HG03159 (cell line): ENCODE measurements at regions not wholly inside any gene's neighbourhood (a gene's known extent, or its start where the extent isn't known, plus 50 kb on each side); places are given as distances from the start of the nearest gene placed in this dataset.
"Not testable (repeated sequence)": the region's sequence is repeated elsewhere in the genome, so short reads cannot be mapped to it uniquely, and the experiment has no call there.

Experiments
- ATAC-seq: cut with Tn5 transposase; IDR thresholded peaks from one replicate; pipeline ENCODE4 v1.9.1; 2021; ENCODE audit warnings: mild to moderate bottlenecking, moderate library complexity; ENCODE audit not compliant: unreplicated experiment

DNA sequence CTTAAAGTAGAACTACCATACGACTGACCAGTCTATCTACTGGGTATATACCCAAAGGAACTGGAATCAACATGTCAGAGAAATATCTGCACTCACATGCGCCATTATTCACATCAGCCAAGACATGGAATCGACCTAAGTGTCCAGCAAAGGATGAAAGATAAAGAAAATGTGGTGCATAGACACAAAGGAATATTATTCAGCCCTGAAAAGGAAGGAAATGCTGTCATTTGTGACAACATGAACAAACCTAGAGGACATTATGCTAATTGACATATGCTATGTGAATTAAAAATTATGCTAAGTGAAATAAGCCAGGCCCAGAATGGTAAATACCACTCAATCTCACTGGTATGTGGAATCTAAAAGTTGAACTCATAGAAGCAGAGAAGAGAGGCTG, 123.7 kb downstream of the KLF6 start:
- no peak for ATAC-seq

GRCh38 chr10:3660753-3661152, 124.3 kb downstream of the KLF6 start:
- ATAC-seq = no peak

GRCh38 chr10:3659203-3659917, 125.6 kb downstream of the KLF6 start:
- ATAC-seq = no peak

- no peak for ATAC-seq
Observed at GRCh38 chr10:3658766-3659165, 126.2 kb downstream of the KLF6 start.

- ATAC-seq = no peak
Observed at GRCh38 chr10:3656214-3656613, 128.8 kb downstream of the KLF6 start.

- ATAC-seq = no peak
Observed at GRCh38 chr10:3655528-3655927, 129.5 kb downstream of the KLF6 start.

DNA sequence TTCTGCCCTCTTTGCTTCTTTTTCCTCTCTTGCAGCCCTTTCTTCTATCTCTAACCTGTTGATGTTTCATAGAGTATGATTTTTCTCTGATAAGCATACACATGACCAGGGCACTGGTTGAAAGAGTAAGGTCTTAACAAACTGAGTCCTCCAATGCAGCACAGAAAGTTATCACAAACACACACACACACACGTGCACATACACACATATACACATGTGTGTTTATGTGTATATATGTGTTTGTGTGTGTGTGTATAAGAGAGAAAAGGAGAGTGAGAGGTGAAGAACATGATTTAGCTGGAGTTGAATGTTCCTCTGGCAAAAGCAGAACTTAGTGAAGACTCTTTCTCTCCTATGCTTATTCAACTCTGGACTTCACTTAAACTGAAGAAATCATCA, 130.0 kb downstream of the KLF6 start:
- no peak for ATAC-seq

GRCh38 chr10:3654496-3654895, 130.5 kb downstream of the KLF6 start:
- no peak for ATAC-seq

- ATAC-seq = not testable (repeated sequence)
Observed at GRCh38 chr10:3653303-3653702, 131.7 kb downstream of the KLF6 start.

DNA sequence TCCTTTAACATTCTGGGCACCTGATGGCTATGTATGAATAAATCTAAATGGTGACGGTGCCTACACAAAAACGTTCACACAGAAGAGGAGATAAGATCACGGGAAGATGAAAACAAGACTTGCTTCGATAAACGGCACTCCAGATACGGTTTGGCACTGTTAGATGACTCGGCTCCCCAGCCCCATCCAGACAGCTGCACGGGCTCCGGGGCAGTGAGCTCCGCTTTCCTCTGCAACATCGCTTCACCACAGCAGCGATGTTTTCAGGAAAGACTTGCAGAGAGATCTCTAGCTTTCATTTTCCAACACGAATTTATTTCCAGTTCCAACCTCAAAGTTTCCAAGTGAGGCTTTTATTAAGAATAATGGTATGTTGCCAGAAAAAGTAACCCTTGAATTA, 132.1 kb downstream of the KLF6 start:
- no peak for ATAC-seq

DNA sequence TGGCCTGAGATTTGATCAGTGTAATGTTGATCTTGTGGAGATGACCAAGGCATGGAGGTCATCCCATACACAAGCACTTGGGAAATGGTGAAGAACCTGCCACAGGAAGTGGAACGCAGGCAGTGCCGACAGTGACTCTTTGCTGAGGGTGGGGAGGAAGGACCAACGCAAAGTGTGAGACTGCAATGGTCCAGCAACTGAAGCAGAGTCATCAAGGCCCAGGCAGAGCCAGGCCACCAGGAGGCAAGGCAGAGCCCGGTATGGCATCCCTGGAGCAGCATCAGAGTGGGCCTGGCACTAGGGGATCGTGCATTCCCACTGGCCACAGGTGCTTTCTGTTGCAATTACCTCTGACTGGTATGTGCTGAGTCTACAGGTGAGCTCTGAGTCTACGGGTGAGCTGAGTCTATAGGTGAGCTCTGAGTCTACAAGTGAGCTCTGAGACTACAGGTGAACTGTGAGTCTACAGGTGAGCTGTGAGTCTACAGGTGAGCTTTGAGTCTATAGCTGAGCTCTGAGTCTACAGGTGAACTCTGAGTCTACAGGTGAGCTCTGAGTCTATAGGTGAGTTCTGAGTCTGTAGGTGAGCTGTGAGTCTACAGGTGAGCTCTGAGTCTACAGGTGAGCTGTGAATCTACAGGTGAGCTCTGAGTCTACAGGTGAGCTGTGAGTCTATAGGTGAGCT, 132.9 kb downstream of the KLF6 start:
- ATAC-seq = no peak

- ATAC-seq = no peak
Observed at GRCh38 chr10:3648576-3648975, 136.4 kb downstream of the KLF6 start.

DNA sequence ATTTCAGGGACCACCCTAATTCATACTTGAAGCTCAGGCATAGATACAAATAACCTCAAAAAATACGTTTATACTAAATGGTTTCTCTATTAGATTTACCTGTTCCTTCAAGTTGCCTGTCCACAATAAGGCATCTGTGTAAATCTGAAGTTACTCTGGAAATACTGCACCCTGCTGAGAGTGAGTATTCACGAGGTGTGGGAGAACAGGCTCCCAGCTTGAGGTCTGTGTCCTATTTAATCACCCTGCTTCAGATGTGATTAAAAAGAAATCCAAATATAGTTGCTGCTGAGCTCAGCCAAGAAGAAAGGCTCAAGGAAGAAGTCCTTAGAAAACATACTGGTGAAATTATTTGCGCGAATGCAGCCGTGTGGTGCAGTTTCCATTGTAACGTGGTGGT, 136.8 kb downstream of the KLF6 start:
- ATAC-seq = no peak

GRCh38 chr10:3647074-3647473, 137.9 kb downstream of the KLF6 start:
- ATAC-seq = peak; percentile 54

- no peak for ATAC-seq
Observed at GRCh38 chr10:3645406-3645805, 139.6 kb downstream of the KLF6 start.

DNA sequence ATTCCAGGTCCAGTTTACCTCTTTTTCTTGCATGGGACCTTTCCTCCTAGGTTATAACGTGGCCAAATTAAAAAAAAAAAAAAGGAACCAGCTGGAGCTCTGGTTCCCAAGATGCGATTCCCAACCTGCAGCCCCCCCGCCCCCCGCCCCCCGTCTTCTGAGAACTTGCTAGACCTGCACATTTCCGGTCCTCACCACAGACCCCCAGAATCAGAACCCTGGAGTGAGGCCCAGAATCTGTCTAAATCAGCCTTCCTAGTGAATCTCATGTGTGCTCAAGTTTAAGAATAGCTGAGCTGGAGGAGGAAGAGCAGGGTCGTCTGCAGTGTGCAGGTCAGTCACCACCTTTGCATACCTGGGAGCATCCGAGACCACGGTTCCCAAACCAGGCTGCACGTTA, 144.2 kb downstream of the KLF6 start:
- ATAC-seq = no peak

DNA sequence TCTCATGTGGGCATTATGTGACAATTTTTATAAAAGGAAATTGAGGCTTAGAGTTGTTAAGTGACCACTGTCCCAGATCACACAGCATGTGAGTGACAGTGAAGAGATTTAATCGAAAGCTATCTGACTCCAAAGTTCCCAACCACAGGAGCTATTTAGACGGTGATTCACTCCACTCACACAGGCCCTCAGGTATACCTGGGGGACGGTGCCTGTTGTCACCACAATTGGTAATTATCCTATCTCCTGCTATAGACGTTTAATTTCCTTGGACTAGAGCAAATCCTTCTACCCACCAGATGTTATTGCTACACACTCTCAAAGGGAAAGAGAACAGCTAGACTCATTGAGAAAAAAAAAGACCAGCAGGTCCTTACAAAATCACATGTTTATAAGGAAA, 145.5 kb downstream of the KLF6 start:
- ATAC-seq = no peak

- ATAC-seq = no peak
Observed at GRCh38 chr10:3636356-3637181, 148.4 kb downstream of the KLF6 start.

DNA sequence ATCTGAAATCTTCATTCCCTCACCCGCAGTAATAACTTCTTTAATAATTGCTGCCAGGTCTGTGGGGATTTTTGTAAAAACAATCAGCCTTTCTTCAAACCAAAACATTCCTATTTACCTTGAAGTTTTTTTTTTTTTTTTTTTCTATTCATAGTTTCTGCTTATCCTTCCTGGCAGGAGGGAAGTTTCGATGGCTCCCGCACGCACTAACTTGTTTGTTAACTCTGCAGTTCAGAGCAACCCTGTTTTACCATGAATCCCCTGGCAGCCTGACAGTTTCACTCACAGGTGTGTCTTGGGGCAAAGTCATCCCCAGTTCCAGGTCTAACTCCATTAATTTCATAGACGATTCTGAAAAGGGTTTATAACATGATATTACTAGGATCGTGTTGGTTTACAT, 149.3 kb downstream of the KLF6 start:
- ATAC-seq = no peak

- no peak for ATAC-seq
Observed at GRCh38 chr10:3635211-3635671, 149.8 kb downstream of the KLF6 start.

DNA sequence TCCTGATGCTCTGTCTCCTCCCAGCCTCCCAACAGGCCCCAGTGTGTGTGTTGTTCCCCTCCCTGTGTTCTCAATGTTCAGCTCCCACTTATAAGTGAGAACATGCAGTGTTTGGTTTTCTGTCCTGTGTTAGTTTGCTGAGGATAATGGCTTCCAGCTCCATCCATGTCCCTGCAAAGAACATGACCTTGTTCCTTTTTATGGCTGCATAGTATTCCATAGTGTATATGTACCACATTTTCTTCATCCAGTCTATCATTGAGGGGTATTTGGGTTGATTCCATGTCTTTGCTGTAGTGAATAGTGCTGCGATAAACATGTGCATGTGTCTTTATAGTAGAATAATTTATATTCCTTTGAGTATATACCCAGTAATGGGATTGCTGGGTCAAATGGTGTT, 150.4 kb downstream of the KLF6 start:
- ATAC-seq = not testable (repeated sequence)
